Natural killer cell (primary cell): ENCODE measurements at regions not wholly inside any gene's neighbourhood (a gene's known extent, or its start where the extent isn't known, plus 50 kb on each side); places are given as distances from the start of the nearest gene placed in this dataset.

Experiments
- ATAC-seq, 3 donors: fragments of 150-1000 bp in 2 of 3; fragments of 200-7000 bp in 1 of 3; cut with Tn5 transposase; 1 replicate in 1 of 3; 2 replicates in 2 of 3; pipeline ENCODE4 v1.10.0; 2021; ENCODE audit warnings: mild to moderate bottlenecking in 2 of 3, moderate library complexity in 2 of 3
- DNase-seq, 2 donors: peaks; one replicate each; pipeline versions ENCODE4 v3.0.0 to v3.0.0-alpha.2; 2013 to 2021; ENCODE audit warnings: mixed read lengths in 1 of 2
- H3K27ac ChIP-seq: one replicate; pipeline ENCODE4 v1.5.1; 2013; ENCODE audit warnings: mild to moderate bottlenecking, low read length
- H3K27me3 ChIP-seq: one replicate; pipeline ENCODE4 v1.6.1; 2013; ENCODE audit warnings: low read length; ENCODE audit not compliant: control insufficient read depth, insufficient read depth
- H3K36me3 ChIP-seq: one replicate; pipeline ENCODE4 v1.6.1; 2013; ENCODE audit warnings: low read length; ENCODE audit not compliant: control insufficient read depth, insufficient read depth
- H3K4me1 ChIP-seq: one replicate; pipeline ENCODE4 v1.6.1; 2013; ENCODE audit warnings: low read length; ENCODE audit not compliant: control insufficient read depth, insufficient read depth
- H3K4me3 ChIP-seq: one replicate; pipeline ENCODE4 v1.5.1; 2013; ENCODE audit warnings: low read length
- H3K9me3 ChIP-seq: one replicate; pipeline ENCODE4 v1.6.1; 2013; ENCODE audit warnings: low read length; ENCODE audit not compliant: control insufficient read depth, insufficient read depth
- H3K27ac Mint-ChIP-seq, 2 donors: one replicate each; pipeline ENCODE4 v1.8.0; 2022; ENCODE audit warnings: mild to moderate bottlenecking in 2 of 2, mixed read lengths in 2 of 2, moderate library complexity in 1 of 2
- H3K27me3 Mint-ChIP-seq, 2 donors: one replicate each; pipeline ENCODE4 v1.8.0; 2022; ENCODE audit warnings: low read depth in 2 of 2, mixed read lengths in 2 of 2
- H3K36me3 Mint-ChIP-seq: one replicate; pipeline ENCODE4 v1.8.0; 2022; ENCODE audit warnings: mixed read lengths
- H3K4me1 Mint-ChIP-seq, 2 donors: one replicate each; pipeline ENCODE4 v1.8.0; 2022; ENCODE audit warnings: mixed read lengths in 2 of 2
- H3K4me3 Mint-ChIP-seq: one replicate; pipeline ENCODE4 v1.8.0; 2022; ENCODE audit warnings: mild to moderate bottlenecking, moderate library complexity, mixed read lengths
- H3K9me3 Mint-ChIP-seq, 2 donors: one replicate each; pipeline ENCODE4 v1.8.0; 2022; ENCODE audit warnings: mixed read lengths in 2 of 2
- WGBS: methylation state at CpG from one replicate; pipeline ENCODE4 v1.1.7; 2013; ENCODE audit warnings: missing lambda C conversion rate; ENCODE audit not compliant: insufficient coverage; 5-methylcytosine and 5-hydroxymethylcytosine counted together
- intact Hi-C: fragments of 100-400 bp; cut with micrococcal nuclease; formaldehyde crosslinking; loops from one replicate; pipeline ENCODE4 v1.14.2; 2022
- TF ChIP-seq, protein P1 (sequence below): fragments of 200-600 bp; IDR thresholded peaks from one replicate; pipeline ENCODE4 v1.8.0; 2022; ENCODE audit warnings: antibody characterized with exemption

GRCh38 chr6:137810554-137811120 lies 56.4 kb upstream of the TNFAIP3 start:
- H3K4me1 Mint-ChIP-seq, result peaks cover 25 to 27% of the 10 kb centered on the region in 2 donors
- H3K4me3 Mint-ChIP-seq, result peak overlapping the region; percentile 77
- no peaks in the 10 kb centered on the region for H3K9me3 ChIP-seq
- intact Hi-C loops, result loop anchor here (1.0 to 5.0 kb wide), 4 partner anchors 9 to 102 kb away; no protein-coding TSS in a partner anchor
- H3K36me3 ChIP-seq, result no peaks in the 10 kb centered on the region
- ATAC-seq (no peak), DNase-seq (no peak)
- H3K27me3 ChIP-seq, result no peaks in the 10 kb centered on the region
- H3K27ac Mint-ChIP-seq, result peak overlapping the region; percentile 79 to 94
- TF ChIP-seq, protein P1, sequence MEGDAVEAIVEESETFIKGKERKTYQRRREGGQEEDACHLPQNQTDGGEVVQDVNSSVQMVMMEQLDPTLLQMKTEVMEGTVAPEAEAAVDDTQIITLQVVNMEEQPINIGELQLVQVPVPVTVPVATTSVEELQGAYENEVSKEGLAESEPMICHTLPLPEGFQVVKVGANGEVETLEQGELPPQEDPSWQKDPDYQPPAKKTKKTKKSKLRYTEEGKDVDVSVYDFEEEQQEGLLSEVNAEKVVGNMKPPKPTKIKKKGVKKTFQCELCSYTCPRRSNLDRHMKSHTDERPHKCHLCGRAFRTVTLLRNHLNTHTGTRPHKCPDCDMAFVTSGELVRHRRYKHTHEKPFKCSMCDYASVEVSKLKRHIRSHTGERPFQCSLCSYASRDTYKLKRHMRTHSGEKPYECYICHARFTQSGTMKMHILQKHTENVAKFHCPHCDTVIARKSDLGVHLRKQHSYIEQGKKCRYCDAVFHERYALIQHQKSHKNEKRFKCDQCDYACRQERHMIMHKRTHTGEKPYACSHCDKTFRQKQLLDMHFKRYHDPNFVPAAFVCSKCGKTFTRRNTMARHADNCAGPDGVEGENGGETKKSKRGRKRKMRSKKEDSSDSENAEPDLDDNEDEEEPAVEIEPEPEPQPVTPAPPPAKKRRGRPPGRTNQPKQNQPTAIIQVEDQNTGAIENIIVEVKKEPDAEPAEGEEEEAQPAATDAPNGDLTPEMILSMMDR, result no peak
- H3K27ac ChIP-seq, result peak overlapping the region; percentile 77
- 97% methylated on average over 4 of the region's 4 CpGs for WGBS
- peaks cover 16% of the 10 kb centered on the region for H3K4me1 ChIP-seq
- H3K4me3 ChIP-seq, result no peak overlapping the region
- H3K9me3 Mint-ChIP-seq, result no peaks in the 10 kb centered on the region
- no peaks in the 10 kb centered on the region for H3K27me3 Mint-ChIP-seq
- H3K36me3 Mint-ChIP-seq, result no peaks in the 10 kb centered on the region

DNA sequence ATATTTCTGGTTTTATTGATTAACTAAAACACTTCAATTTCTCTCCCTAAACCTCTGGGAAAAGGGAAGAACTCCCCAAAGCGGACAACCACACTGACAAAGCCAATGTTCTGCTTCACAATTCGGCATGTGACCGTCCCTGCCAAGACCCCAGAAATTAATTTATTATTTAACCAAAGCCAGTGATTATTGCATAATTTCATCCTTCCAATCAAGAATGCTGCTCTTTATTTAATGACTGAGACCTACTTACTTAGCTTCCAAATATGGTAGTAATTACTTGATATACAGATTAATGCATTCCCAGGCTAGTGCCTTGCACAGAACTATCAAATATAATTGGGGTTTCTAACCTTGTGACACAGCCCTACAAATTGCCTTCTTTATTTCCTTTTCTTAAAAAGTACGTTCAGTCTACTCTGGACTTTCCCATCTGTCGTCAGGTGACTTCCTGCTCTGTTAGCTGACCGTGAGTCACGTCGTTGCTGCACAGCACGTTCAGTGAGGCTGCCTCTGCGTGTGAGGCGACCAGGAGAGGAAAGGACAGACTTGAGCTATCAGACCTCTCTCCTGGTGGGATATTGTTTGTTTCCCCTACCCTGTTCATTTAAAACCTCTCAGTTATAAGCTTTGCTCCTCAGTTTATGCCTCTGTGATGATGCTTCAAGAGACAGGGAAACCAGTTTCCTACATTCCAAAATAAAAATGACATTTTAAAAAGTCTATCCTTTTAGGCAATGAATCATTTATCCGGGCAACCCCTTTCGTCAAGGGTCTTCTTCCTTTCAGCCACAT lies 55.7 kb upstream of the TNFAIP3 start:
- no peak overlapping the region for H3K4me3 ChIP-seq
- H3K27me3 Mint-ChIP-seq, result no peaks in the 10 kb centered on the region
- peaks cover 23% of the 10 kb centered on the region for H3K4me1 ChIP-seq
- DNase-seq, result peak; percentile 71 to 95
- no peaks in the 10 kb centered on the region for H3K9me3 Mint-ChIP-seq
- H3K4me1 Mint-ChIP-seq, result peaks cover 32 to 33% of the 10 kb centered on the region in 2 donors
- H3K36me3 Mint-ChIP-seq, result no peaks in the 10 kb centered on the region
- H3K4me3 Mint-ChIP-seq, result peak overlapping the region; percentile 77
- WGBS, result 9% methylated on average over 10 of the region's 13 CpGs
- no peaks in the 10 kb centered on the region for H3K36me3 ChIP-seq
- intact Hi-C loops, result loop anchor here (1.0 to 5.0 kb wide), 4 partner anchors 8 to 103 kb away; no protein-coding TSS in a partner anchor
- peak; percentile 86 to 96 (median 93) for ATAC-seq
- peak overlapping the region; percentile 77 for H3K27ac ChIP-seq
- TF ChIP-seq, protein P1, result no peak
- peak overlapping the region; percentile 79 to 94 for H3K27ac Mint-ChIP-seq
- no peaks in the 10 kb centered on the region for H3K9me3 ChIP-seq
- no peaks in the 10 kb centered on the region for H3K27me3 ChIP-seq

GRCh38 chr6:137811916-137812553 lies 55.0 kb upstream of the TNFAIP3 start:
- Mint-ChIP-seq H3K36me3 (no peaks in the 10 kb centered on the region), H3K4me1 (peaks cover 37 to 38% of the 10 kb centered on the region in 2 donors), H3K27me3 (no peaks in the 10 kb centered on the region), H3K27ac (peak overlapping the region; percentile 79 to 94), H3K4me3 (peak overlapping the region; percentile 77), H3K9me3 (no peaks in the 10 kb centered on the region)
- Histone ChIP-seq H3K27me3 (no peaks in the 10 kb centered on the region), H3K4me1 (peaks cover 27% of the 10 kb centered on the region), H3K9me3 (no peaks in the 10 kb centered on the region), H3K4me3 (no peak overlapping the region), H3K27ac (peak overlapping the region; percentile 74), H3K36me3 (no peaks in the 10 kb centered on the region)
- intact Hi-C loops, result loop anchor here (1.0 to 5.0 kb wide), 4 partner anchors 7 to 104 kb away; no protein-coding TSS in a partner anchor
- DNase-seq (no peak), ATAC-seq (no peak)
- 75% methylated on average over 4 of the region's 6 CpGs for WGBS
- TF ChIP-seq, protein P1, result no peak
